ENCODE measurements at regions not wholly inside any gene's neighbourhood (a gene's known extent, or its start where the extent isn't known, plus 50 kb on each side); places are given as distances from the start of the nearest gene placed in this dataset.

GRCh38 chr5:109604758-109605157, 85.0 kb upstream of the MAN2A1 start:
- DNase-seq, result no peak
- intact Hi-C loops (cut with micrococcal nuclease), result no loop called here
- H3K4me1 Mint-ChIP-seq (ENCODE audit: low read depth), result no peaks in the 10 kb centered on the region
- H3K27me3 Mint-ChIP-seq, result peaks cover 3% of the 10 kb centered on the region
- ChIA-PET POLR2A (no interaction called here), CTCF (no interaction called here)
- H3K9me3 Mint-ChIP-seq, result no peaks in the 10 kb centered on the region
- no peak overlapping the region for H3K27ac Mint-ChIP-seq
- H3K36me3 Mint-ChIP-seq, result no peaks in the 10 kb centered on the region
- H3K4me3 Mint-ChIP-seq, result no peak overlapping the region

- POLR2A ChIA-PET, result no interaction called here
- intact Hi-C loops (cut with micrococcal nuclease), result no loop called here
- Mint-ChIP-seq H3K36me3 (no peaks in the 10 kb centered on the region), H3K4me1 (ENCODE audit: low read depth) (no peaks in the 10 kb centered on the region), H3K9me3 (no peaks in the 10 kb centered on the region), H3K27ac (no peak overlapping the region), H3K27me3 (peaks cover 3% of the 10 kb centered on the region), H3K4me3 (no peak overlapping the region)
- CTCF ChIA-PET, result interaction anchor here (0.9 kb wide), 1 partner anchor 87 kb away, joined by 3 read pairs; no protein-coding TSS in a partner anchor
- DNase-seq, result no peak
Observed at GRCh38 chr5:109601736-109602135, 88.0 kb upstream of the MAN2A1 start.

- H3K4me3 Mint-ChIP-seq, result no peak overlapping the region
- no peaks in the 10 kb centered on the region for H3K36me3 Mint-ChIP-seq
- H3K4me1 Mint-ChIP-seq (ENCODE audit: low read depth), result no peaks in the 10 kb centered on the region
- H3K27me3 Mint-ChIP-seq, result peaks cover 4% of the 10 kb centered on the region
- intact Hi-C loops (cut with micrococcal nuclease), result no loop called here
- no peaks in the 10 kb centered on the region for H3K9me3 Mint-ChIP-seq
- DNase-seq, result no peak
- CTCF ChIA-PET, result no interaction called here
- no peak overlapping the region for H3K27ac Mint-ChIP-seq
- POLR2A ChIA-PET, result interaction anchor here (0.6 kb wide), 1 partner anchor 21 kb away, joined by 3 read pairs; no protein-coding TSS in a partner anchor
Observed at GRCh38 chr5:109597893-109598292, 91.8 kb upstream of the MAN2A1 start.

- Mint-ChIP-seq H3K9me3 (no peaks in the 10 kb centered on the region), H3K4me3 (no peak overlapping the region), H3K4me1 (ENCODE audit: low read depth) (no peaks in the 10 kb centered on the region), H3K36me3 (no peaks in the 10 kb centered on the region), H3K27me3 (peaks cover 2% of the 10 kb centered on the region), H3K27ac (no peak overlapping the region)
- no peak for DNase-seq
- POLR2A ChIA-PET, result no interaction called here
- intact Hi-C loops (cut with micrococcal nuclease), result no loop called here
- CTCF ChIA-PET, result no interaction called here
Observed at GRCh38 chr5:109594217-109594616, 95.5 kb upstream of the MAN2A1 start.

- no peak for DNase-seq
- Mint-ChIP-seq H3K27ac (no peak overlapping the region), H3K27me3 (peaks cover under 1% of the 10 kb centered on the region), H3K9me3 (no peaks in the 10 kb centered on the region), H3K4me3 (no peak overlapping the region), H3K36me3 (no peaks in the 10 kb centered on the region), H3K4me1 (ENCODE audit: low read depth) (no peaks in the 10 kb centered on the region)
- ChIA-PET CTCF (interaction anchor here (0.6 kb wide), 2 partner anchors 62 to 1067 kb away, joined by 3 to 4 read pairs; no protein-coding TSS in a partner anchor), POLR2A (no interaction called here)
- intact Hi-C loops (cut with micrococcal nuclease), result no loop called here
Observed at GRCh38 chr5:109590799-109591198, 98.9 kb upstream of the MAN2A1 start.

GRCh38 chr5:109589986-109590385, 99.7 kb upstream of the MAN2A1 start:
- Mint-ChIP-seq H3K4me1 (ENCODE audit: low read depth) (no peaks in the 10 kb centered on the region), H3K27me3 (peaks cover 2% of the 10 kb centered on the region), H3K36me3 (no peaks in the 10 kb centered on the region), H3K9me3 (no peaks in the 10 kb centered on the region), H3K27ac (no peak overlapping the region), H3K4me3 (no peak overlapping the region)
- POLR2A ChIA-PET, result no interaction called here
- intact Hi-C loops (cut with micrococcal nuclease), result no loop called here
- CTCF ChIA-PET, result interaction anchor here (0.6 kb wide), 1 partner anchor 1066 kb away, joined by 4 read pairs; no protein-coding TSS in a partner anchor
- DNase-seq, result no peak

GRCh38 chr5:109589239-109589638, 100.5 kb upstream of the MAN2A1 start:
- intact Hi-C loops (cut with micrococcal nuclease), result no loop called here
- no peaks in the 10 kb centered on the region for H3K4me1 Mint-ChIP-seq (ENCODE audit: low read depth)
- DNase-seq, result no peak
- no peak overlapping the region for H3K4me3 Mint-ChIP-seq
- ChIA-PET CTCF (no interaction called here), POLR2A (no interaction called here)
- no peaks in the 10 kb centered on the region for H3K9me3 Mint-ChIP-seq
- H3K27me3 Mint-ChIP-seq, result peaks cover 2% of the 10 kb centered on the region
- no peaks in the 10 kb centered on the region for H3K36me3 Mint-ChIP-seq
- no peak overlapping the region for H3K27ac Mint-ChIP-seq

- H3K27ac Mint-ChIP-seq, result no peak overlapping the region
- no peaks in the 10 kb centered on the region for H3K36me3 Mint-ChIP-seq
- no peak overlapping the region for H3K4me3 Mint-ChIP-seq
- intact Hi-C loops (cut with micrococcal nuclease), result no loop called here
- CTCF ChIA-PET, result no interaction called here
- no peaks in the 10 kb centered on the region for H3K4me1 Mint-ChIP-seq (ENCODE audit: low read depth)
- POLR2A ChIA-PET, result no interaction called here
- peaks cover 2% of the 10 kb centered on the region for H3K27me3 Mint-ChIP-seq
- no peak for DNase-seq
- H3K9me3 Mint-ChIP-seq, result no peaks in the 10 kb centered on the region
Observed at GRCh38 chr5:109588281-109589035, 101.3 kb upstream of the MAN2A1 start.

- no peaks in the 10 kb centered on the region for H3K36me3 Mint-ChIP-seq
- ChIA-PET CTCF (no interaction called here), POLR2A (no interaction called here)
- DNase-seq, result no peak
- intact Hi-C loops (cut with micrococcal nuclease), result no loop called here
- no peaks in the 10 kb centered on the region for H3K9me3 Mint-ChIP-seq
- no peak overlapping the region for H3K4me3 Mint-ChIP-seq
- no peak overlapping the region for H3K27ac Mint-ChIP-seq
- H3K27me3 Mint-ChIP-seq, result peaks cover 6% of the 10 kb centered on the region
- no peaks in the 10 kb centered on the region for H3K4me1 Mint-ChIP-seq (ENCODE audit: low read depth)
Observed at GRCh38 chr5:109584986-109585599, 104.6 kb upstream of the MAN2A1 start.

- Mint-ChIP-seq H3K9me3 (no peaks in the 10 kb centered on the region), H3K4me1 (ENCODE audit: low read depth) (no peaks in the 10 kb centered on the region), H3K4me3 (no peak overlapping the region), H3K27me3 (peaks cover 5% of the 10 kb centered on the region), H3K36me3 (no peaks in the 10 kb centered on the region), H3K27ac (no peak overlapping the region)
- intact Hi-C loops (cut with micrococcal nuclease), result no loop called here
- DNase-seq, result no peak
- CTCF ChIA-PET, result interaction anchor here (1.4 kb wide), 1 partner anchor 108 kb away, joined by 5 read pairs; no protein-coding TSS in a partner anchor
- POLR2A ChIA-PET, result no interaction called here
Observed at GRCh38 chr5:109580225-109580624, 109.5 kb upstream of the MAN2A1 start.

GRCh38 chr5:109575506-109575905, 114.2 kb upstream of the MAN2A1 start:
- Mint-ChIP-seq H3K9me3 (no peaks in the 10 kb centered on the region), H3K4me1 (ENCODE audit: low read depth) (no peaks in the 10 kb centered on the region), H3K27ac (no peak overlapping the region), H3K4me3 (no peak overlapping the region), H3K36me3 (no peaks in the 10 kb centered on the region), H3K27me3 (peaks cover 3% of the 10 kb centered on the region)
- POLR2A ChIA-PET, result no interaction called here
- CTCF ChIA-PET, result no interaction called here
- intact Hi-C loops (cut with micrococcal nuclease), result no loop called here
- DNase-seq, result no peak

GRCh38 chr5:109574985-109575384, 114.7 kb upstream of the MAN2A1 start:
- POLR2A ChIA-PET, result no interaction called here
- intact Hi-C loops (cut with micrococcal nuclease), result no loop called here
- peaks cover 1% of the 10 kb centered on the region for H3K27me3 Mint-ChIP-seq
- H3K36me3 Mint-ChIP-seq, result no peaks in the 10 kb centered on the region
- H3K9me3 Mint-ChIP-seq, result no peaks in the 10 kb centered on the region
- no peak for DNase-seq
- CTCF ChIA-PET, result no interaction called here
- H3K4me1 Mint-ChIP-seq (ENCODE audit: low read depth), result no peaks in the 10 kb centered on the region
- H3K4me3 Mint-ChIP-seq, result no peak overlapping the region
- no peak overlapping the region for H3K27ac Mint-ChIP-seq

GRCh38 chr5:109573766-109574165, 116.0 kb upstream of the MAN2A1 start:
- intact Hi-C loops (cut with micrococcal nuclease), result no loop called here
- Mint-ChIP-seq H3K4me3 (no peak overlapping the region), H3K4me1 (ENCODE audit: low read depth) (no peaks in the 10 kb centered on the region), H3K27me3 (no peaks in the 10 kb centered on the region), H3K27ac (no peak overlapping the region), H3K36me3 (no peaks in the 10 kb centered on the region), H3K9me3 (no peaks in the 10 kb centered on the region)
- DNase-seq, result no peak
- ChIA-PET CTCF (no interaction called here), POLR2A (no interaction called here)
